ENCODE measurements at regions not wholly inside any gene's neighbourhood (a gene's known extent, or its start where the extent isn't known, plus 50 kb on each side); places are given as distances from the start of the nearest gene placed in this dataset.

GRCh38 chr16:50909831-50910735 lies 168.2 kb downstream of the CYLD start:
- TF ChIP-seq POLR2A (IDR thresholded peaks at IDR 0.05) (no peak), CTCF (IDR thresholded peaks at IDR 0.05) (no peak)

Data from adrenal gland (tissue), 5 donors.